Heart right ventricle (tissue), 16 donors: ENCODE measurements at regions not wholly inside any gene's neighbourhood (a gene's known extent, or its start where the extent isn't known, plus 50 kb on each side); places are given as distances from the start of the nearest gene placed in this dataset.

Experiments used
- ATAC-seq, 8 donors: fragments of 200-7000 bp; cut with Tn5 transposase; one replicate each; pipeline ENCODE4 v1.9.1; 2020; ENCODE audit warnings: mild to moderate bottlenecking in 8 of 8, moderate library complexity in 8 of 8, moderate number of reproducible peaks in 1 of 8
- DNase-seq, 2 donors: peaks; one replicate each; pipeline ENCODE4 v3.0.0-alpha.2; 2020
- H3K27ac ChIP-seq, 10 donors: fragments of 200-600 bp; sonication (generic) in 2 of 10; one replicate each; pipeline versions ENCODE4 v1.5.0 to v1.8.0; 2020 to 2022; ENCODE audit warnings: mild to moderate bottlenecking in 3 of 10
- H3K27me3 ChIP-seq, 7 donors: fragments of 200-600 bp; one replicate each; pipeline ENCODE4 v1.8.0; 2021 to 2022; ENCODE audit warnings: mild to moderate bottlenecking in 2 of 7
- H3K36me3 ChIP-seq, 9 donors: fragments of 200-600 bp; sonication (generic) in 1 of 9; one replicate each; pipeline versions ENCODE4 v1.5.0 to v1.8.0; 2020 to 2022; ENCODE audit warnings: mild to moderate bottlenecking in 2 of 9
- H3K4me1 ChIP-seq, 9 donors: fragments of 200-600 bp; sonication (generic) in 1 of 9; one replicate each; pipeline versions ENCODE4 v1.5.0 to v1.8.0; 2020 to 2022; ENCODE audit warnings: mild to moderate bottlenecking in 4 of 9
- H3K4me3 ChIP-seq, 10 donors: fragments of 200-600 bp; sonication (generic) in 2 of 10; one replicate each; pipeline versions ENCODE4 v1.5.0 to v1.8.0; 2020 to 2022; ENCODE audit warnings: mild to moderate bottlenecking in 7 of 10, moderate library complexity in 2 of 10
- H3K9me3 ChIP-seq, 11 donors: fragments of 200-600 bp in 10 of 11; sonication (generic) in 2 of 11; one replicate each; pipeline versions ENCODE4 v1.5.0 to v1.8.0; 2013 to 2022; ENCODE audit warnings: mild to moderate bottlenecking in 2 of 11, control low read depth in 1 of 11, moderate library complexity in 1 of 11
- CTCF ChIP-seq, 9 donors: fragments of 200-600 bp; sonication (generic) in 2 of 9; IDR thresholded peaks; one replicate each; pipeline versions ENCODE4 v1.5.0 to v1.8.0; 2021 to 2022; ENCODE audit warnings: antibody characterized with exemption in 9 of 9, mild to moderate bottlenecking in 5 of 9, moderate library complexity in 1 of 9
- WGBS, 2 donors: extraction: QIAGEN DNeasy Blood & Tissue Kit; methylation state at CpG; one replicate each; pipeline ENCODE4 v1.1.7; 2013; ENCODE audit warnings: inconsistent platforms in 1 of 2; 5-methylcytosine and 5-hydroxymethylcytosine counted together
- intact Hi-C, 10 donors: fragments of 100-400 bp; cut with DNase I; formaldehyde crosslinking; loops; one replicate each; pipeline versions ENCODE4 v1.11.1 to v1.14.2; 2022
- donor health status: Arrhythmogenic right ventricular cardiomyopathy.
- donor health status: ischemic (EF 13 %, LVEDD 7.1; RV severe dilation, severe dysfunction).
- donor health status: healthy with polysubstance abuse.
- donor health status: DM: no; HTN: yes; CAD: no.
- donor health status: DM: no; HTN: no; CAD: no.
- donor health status: ischemic (EF 25% LVEDD 6.9; RV normal size, moderate dysfunction).
- donor health status: ischemic (EF 25% LVEDD 5.7; RV mildly dilated, moderate dysfunction).
- donor health status: healthy.
- donor health status: DM: yes; HTN: yes; CAD: no.
- donor health status: Ischemic cardiomyopathy.
- donor health status: ischemic (EF 35%, LVEDD 5.7; RV mildly dilated, moderate dysfunction).
- donor health status: nonischemic (EF 11% LVEDD 7.7; RV severe dilation, severe dysfunction).
- donor health status: DM: yes; HTN: yes; CAD: no.
- donor health status: PGD.
- donor health status: ischemic (EF 29% LVEDD 5.4; RV normal size, mild dysfunction).
- donor health status: nonischemic (EF 23%, LVEDD 6.1; RV moderate dilation, normal function).

GRCh38 chr14:98966016-98966415 lies 306.0 kb downstream of the BCL11B start:
- no peaks in the 10 kb centered on the region for H3K4me1 ChIP-seq
- no peak overlapping the region for H3K4me3 ChIP-seq
- H3K27me3 ChIP-seq, result peaks cover 0 to 34% (median 17%) of the 10 kb centered on the region in 7 donors
- H3K9me3 ChIP-seq, result no peaks in the 10 kb centered on the region
- H3K36me3 ChIP-seq, result no peaks in the 10 kb centered on the region
- intact Hi-C loops, result no loop called here
- ATAC-seq, result no peak
- WGBS, 2 donors, result 78 to 86% methylated on average over 3 of the region's 3 CpGs
- TF ChIP-seq CTCF (IDR thresholded peaks at IDR 0.05), result no peak
- no peak overlapping the region for H3K27ac ChIP-seq
- DNase-seq, result no peak

DNA sequence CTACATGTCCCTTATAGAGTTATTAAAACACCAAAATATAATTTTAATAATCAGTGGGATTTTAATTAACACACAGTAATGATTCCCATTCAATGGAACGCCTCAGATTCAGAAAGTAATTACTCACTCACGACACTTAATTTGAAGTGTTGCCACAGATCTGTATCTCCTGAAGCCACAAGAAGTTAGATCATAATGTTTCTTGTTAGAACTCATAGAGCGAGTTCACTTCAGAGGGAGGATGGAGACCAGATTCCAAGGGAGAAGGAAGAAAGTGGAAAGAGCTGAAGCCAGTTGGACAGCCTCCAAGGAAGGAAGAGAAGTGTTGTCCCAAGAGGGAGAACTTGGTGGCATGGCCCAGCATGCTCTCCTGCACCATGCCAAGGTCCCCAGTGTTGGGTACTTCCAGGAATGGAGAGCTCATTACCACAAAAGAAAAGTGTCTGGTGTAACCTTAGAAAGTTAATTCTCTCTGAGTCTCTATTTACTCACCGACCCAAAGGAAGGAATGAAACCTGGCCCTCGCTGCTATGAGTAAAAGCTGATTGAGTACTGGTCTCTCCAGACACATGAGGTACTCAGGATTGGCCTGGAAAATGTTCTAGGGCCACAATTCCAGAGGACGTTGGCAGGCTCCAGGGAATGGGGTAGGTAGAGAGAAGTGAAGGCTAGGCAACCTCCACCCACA lies 305.4 kb downstream of the BCL11B start:
- no peak for ATAC-seq
- DNase-seq, result no peak
- peaks cover 0 to 30% (median 15%) of the 10 kb centered on the region in 7 donors for H3K27me3 ChIP-seq
- TF ChIP-seq CTCF (IDR thresholded peaks at IDR 0.05), result no peak
- no peaks in the 10 kb centered on the region for H3K9me3 ChIP-seq
- H3K4me3 ChIP-seq, result no peak overlapping the region
- intact Hi-C loops, result no loop called here
- no peaks in the 10 kb centered on the region for H3K4me1 ChIP-seq
- no peak overlapping the region for H3K27ac ChIP-seq
- no peaks in the 10 kb centered on the region for H3K36me3 ChIP-seq
- 72 to 74% methylated on average over 6 of the region's 6 CpGs for WGBS, 2 donors

GRCh38 chr14:98974113-98974512 lies 297.9 kb downstream of the BCL11B start:
- intact Hi-C loops, result no loop called here
- no peak for TF ChIP-seq CTCF (IDR thresholded peaks at IDR 0.05)
- peaks cover 0 to 7% (median 0%) of the 10 kb centered on the region in 7 donors for H3K27me3 ChIP-seq
- DNase-seq (no peak), ATAC-seq (no peak)
- no peak overlapping the region for H3K4me3 ChIP-seq
- H3K27ac ChIP-seq, result no peak overlapping the region
- H3K36me3 ChIP-seq, result no peaks in the 10 kb centered on the region
- peaks cover 0 to 22% (median 10%) of the 10 kb centered on the region in 11 donors for H3K9me3 ChIP-seq
- H3K4me1 ChIP-seq, result no peaks in the 10 kb centered on the region
- 88 to 91% methylated on average over 1 of the region's 1 CpG for WGBS, 2 donors

DNA sequence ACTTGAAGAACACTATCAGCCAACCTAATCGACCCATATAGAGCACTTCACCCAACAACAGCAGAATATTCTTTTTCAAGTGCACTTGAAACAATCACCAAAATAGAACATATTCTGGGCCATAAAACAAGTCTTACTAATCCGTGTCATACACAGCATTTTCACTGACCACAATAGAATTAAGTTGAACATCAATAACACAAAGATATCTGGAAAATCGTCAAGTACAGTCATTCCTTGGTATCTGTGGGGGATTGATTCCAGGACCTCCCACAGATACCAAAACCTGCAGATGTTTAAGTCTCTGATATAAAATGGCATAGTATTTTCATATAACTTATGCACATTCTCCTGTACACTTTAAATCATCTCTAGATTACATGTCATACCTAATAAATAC lies 295.7 kb downstream of the BCL11B start:
- Histone ChIP-seq H3K4me3 (no peak overlapping the region), H3K36me3 (no peaks in the 10 kb centered on the region), H3K4me1 (no peaks in the 10 kb centered on the region), H3K27ac (no peak overlapping the region), H3K27me3 (peaks cover 0 to under 1% (median 0%) of the 10 kb centered on the region in 7 donors), H3K9me3 (peaks cover 0 to 35% (median 10%) of the 10 kb centered on the region in 11 donors)
- 59 to 62% methylated on average over 3 of the region's 3 CpGs for WGBS, 2 donors
- intact Hi-C loops, result no loop called here
- no peak for ATAC-seq
- no peak for TF ChIP-seq CTCF (IDR thresholded peaks at IDR 0.05)
- DNase-seq, result no peak
